ENCODE measurements at regions not wholly inside any gene's neighbourhood (a gene's known extent, or its start where the extent isn't known, plus 50 kb on each side); places are given as distances from the start of the nearest gene placed in this dataset.

DNA sequence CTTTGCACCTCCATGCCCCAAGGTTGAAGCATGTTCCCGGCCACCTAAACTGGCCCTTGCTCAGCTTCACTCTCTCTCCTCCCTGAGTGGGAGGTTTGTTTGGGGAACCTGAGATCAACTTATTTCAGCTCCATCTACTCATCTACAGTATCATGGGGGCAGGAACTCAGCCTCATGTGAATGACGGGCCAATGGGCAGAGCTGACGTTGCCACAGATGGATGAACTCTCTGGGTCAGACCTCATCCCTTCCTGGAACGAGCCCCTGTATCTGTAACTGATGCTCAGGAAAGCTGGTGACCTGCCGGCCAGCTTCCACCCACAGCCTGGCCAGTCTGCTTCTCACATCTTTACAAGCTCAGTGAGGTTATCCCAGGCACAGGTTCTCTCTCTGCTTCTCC is 369.6 kb downstream of the IRX2 start:
- 48 to 49% methylated on average over 5 of the region's 5 CpGs for WGBS, 2 donors
- TF ChIP-seq POLR2A (IDR thresholded peaks at IDR 0.05): no peak
- TF ChIP-seq, protein P1, sequence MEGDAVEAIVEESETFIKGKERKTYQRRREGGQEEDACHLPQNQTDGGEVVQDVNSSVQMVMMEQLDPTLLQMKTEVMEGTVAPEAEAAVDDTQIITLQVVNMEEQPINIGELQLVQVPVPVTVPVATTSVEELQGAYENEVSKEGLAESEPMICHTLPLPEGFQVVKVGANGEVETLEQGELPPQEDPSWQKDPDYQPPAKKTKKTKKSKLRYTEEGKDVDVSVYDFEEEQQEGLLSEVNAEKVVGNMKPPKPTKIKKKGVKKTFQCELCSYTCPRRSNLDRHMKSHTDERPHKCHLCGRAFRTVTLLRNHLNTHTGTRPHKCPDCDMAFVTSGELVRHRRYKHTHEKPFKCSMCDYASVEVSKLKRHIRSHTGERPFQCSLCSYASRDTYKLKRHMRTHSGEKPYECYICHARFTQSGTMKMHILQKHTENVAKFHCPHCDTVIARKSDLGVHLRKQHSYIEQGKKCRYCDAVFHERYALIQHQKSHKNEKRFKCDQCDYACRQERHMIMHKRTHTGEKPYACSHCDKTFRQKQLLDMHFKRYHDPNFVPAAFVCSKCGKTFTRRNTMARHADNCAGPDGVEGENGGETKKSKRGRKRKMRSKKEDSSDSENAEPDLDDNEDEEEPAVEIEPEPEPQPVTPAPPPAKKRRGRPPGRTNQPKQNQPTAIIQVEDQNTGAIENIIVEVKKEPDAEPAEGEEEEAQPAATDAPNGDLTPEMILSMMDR (IDR thresholded peaks at IDR 0.05): no peak
- Histone ChIP-seq H3K27ac (no peak overlapping the region), H3K4me1 (no peaks in the 10 kb centered on the region), H3K4me3 (no peak overlapping the region), H3K9me3 (no peaks in the 10 kb centered on the region), H3K27me3 (no peaks in the 10 kb centered on the region), H3K36me3 (replicated peaks in 1 of 2; ENCODE audit: insufficient read depth in 1 of 2, low read depth in 2 of 2) (no peaks in the 10 kb centered on the region)
- ATAC-seq: no peak
- intact Hi-C loops (cut with DNase I): no loop called here
- DNase-seq: no peak

DNA sequence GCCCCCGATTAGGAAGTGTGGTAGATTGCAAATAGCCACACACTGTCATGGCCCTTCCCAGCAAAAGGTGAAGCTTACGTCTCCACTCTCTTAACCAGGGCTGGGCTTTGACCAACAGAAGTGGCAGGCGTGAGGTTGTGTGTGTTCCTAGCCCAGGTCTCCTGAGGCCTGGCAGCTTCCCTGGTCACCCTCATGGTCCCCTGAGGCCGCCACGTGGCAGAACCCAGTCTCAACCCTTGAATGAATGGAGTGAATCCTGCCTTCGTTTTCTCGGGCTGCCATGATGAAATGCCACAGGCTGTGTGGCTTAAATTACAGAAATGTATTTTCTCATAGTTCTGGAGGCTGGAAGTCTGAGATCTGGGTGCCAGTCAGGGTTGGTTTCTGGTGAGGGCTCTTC is 370.4 kb downstream of the IRX2 start:
- no peaks in the 10 kb centered on the region for H3K27me3 ChIP-seq
- DNase-seq (no peak), ATAC-seq (no peak)
- no peak overlapping the region for H3K4me3 ChIP-seq
- no peaks in the 10 kb centered on the region for H3K9me3 ChIP-seq
- no peak for TF ChIP-seq POLR2A (IDR thresholded peaks at IDR 0.05)
- TF ChIP-seq, protein P1 (IDR thresholded peaks at IDR 0.05): no peak
- H3K4me1 ChIP-seq: no peaks in the 10 kb centered on the region
- WGBS, 2 donors: 57 to 77% methylated on average over 7 of the region's 7 CpGs
- intact Hi-C loops (cut with DNase I): no loop called here
- no peaks in the 10 kb centered on the region for H3K36me3 ChIP-seq (replicated peaks in 1 of 2; ENCODE audit: insufficient read depth in 1 of 2, low read depth in 2 of 2)
- no peak overlapping the region for H3K27ac ChIP-seq

DNA sequence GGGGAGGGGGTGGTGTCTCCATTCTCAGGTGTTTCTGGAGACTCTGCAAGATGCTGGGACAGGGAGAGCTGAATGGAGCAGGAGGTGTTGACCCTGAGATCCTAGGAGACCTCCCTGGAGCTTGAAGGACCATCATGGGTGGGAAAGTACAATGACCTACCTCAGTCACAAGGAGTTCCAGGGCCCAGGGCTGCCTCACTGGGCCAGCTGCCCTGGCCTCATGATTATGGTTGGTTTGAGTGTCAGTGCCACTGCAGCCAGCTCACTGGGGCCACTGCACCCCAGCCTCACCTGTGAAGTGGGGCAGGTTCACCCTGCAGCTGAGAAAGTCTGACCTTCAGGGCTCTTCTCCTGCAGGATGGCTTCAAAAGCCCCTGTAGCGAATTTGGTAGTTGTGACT is 372.5 kb downstream of the IRX2 start:
- no peak overlapping the region for H3K27ac ChIP-seq
- TF ChIP-seq POLR2A (IDR thresholded peaks at IDR 0.05): no peak
- TF ChIP-seq, protein P1 (IDR thresholded peaks at IDR 0.05): no peak
- H3K27me3 ChIP-seq: no peaks in the 10 kb centered on the region
- no peaks in the 10 kb centered on the region for H3K36me3 ChIP-seq (replicated peaks in 1 of 2; ENCODE audit: insufficient read depth in 1 of 2, low read depth in 2 of 2)
- H3K4me1 ChIP-seq: no peaks in the 10 kb centered on the region
- no peaks in the 10 kb centered on the region for H3K9me3 ChIP-seq
- intact Hi-C loops (cut with DNase I): no loop called here
- DNase-seq (no peak), ATAC-seq (no peak)
- WGBS, 2 donors: 13 to 30% methylated on average over 1 of the region's 1 CpG
- no peak overlapping the region for H3K4me3 ChIP-seq

DNA sequence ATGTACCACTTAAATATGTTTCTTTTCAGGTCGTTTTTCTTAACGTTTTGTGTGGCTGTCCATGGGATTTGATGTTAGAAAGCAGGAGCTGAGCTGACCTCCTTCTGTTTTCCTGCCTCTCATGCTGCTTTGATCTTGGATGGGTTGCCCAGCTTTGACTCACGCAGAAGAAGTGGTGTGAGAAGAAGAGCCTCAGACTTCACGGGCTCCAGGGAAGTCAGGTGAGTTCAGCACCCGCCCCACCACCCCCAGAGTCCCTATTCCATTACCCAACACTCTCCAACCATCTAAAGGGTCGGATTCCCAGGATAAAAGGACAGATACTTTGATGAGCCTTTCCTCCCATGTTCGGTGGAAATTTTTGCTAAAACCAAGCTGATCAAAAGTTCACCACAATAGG is 373.4 kb downstream of the IRX2 start:
- H3K4me1 ChIP-seq: no peaks in the 10 kb centered on the region
- no peaks in the 10 kb centered on the region for H3K9me3 ChIP-seq
- H3K4me3 ChIP-seq: no peak overlapping the region
- H3K36me3 ChIP-seq (replicated peaks in 1 of 2; ENCODE audit: insufficient read depth in 1 of 2, low read depth in 2 of 2): no peaks in the 10 kb centered on the region
- WGBS, 2 donors: 40 to 46% methylated on average over 7 of the region's 7 CpGs
- intact Hi-C loops (cut with DNase I): no loop called here
- H3K27me3 ChIP-seq: no peaks in the 10 kb centered on the region
- no peak for ATAC-seq
- no peak for DNase-seq
- TF ChIP-seq, protein P1 (IDR thresholded peaks at IDR 0.05): no peak
- no peak for TF ChIP-seq POLR2A (IDR thresholded peaks at IDR 0.05)
- no peak overlapping the region for H3K27ac ChIP-seq

DNA sequence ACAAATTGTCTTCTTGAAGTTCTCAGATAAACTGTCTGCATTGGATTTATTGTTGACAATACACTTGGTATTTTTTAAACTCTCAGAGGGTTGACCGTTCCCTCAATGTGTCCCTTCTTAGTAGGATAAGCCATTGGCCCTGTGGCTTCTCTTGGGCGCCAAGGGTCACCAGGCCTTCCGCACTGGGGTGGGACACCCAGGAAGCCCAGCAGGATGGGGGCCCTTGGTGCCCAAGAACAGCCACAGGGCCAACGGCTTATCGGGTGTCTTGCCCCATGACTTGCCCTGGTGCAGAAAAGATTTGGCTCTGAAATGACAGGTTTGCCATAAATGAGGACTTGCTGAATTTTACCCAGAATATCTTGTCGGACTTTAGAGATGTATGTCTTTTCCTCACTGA is 375.0 kb downstream of the IRX2 start:
- intact Hi-C loops (cut with DNase I): no loop called here
- ATAC-seq (no peak), DNase-seq (no peak)
- H3K27ac ChIP-seq: no peak overlapping the region
- H3K4me3 ChIP-seq: no peak overlapping the region
- H3K9me3 ChIP-seq: no peaks in the 10 kb centered on the region
- H3K27me3 ChIP-seq: no peaks in the 10 kb centered on the region
- no peaks in the 10 kb centered on the region for H3K4me1 ChIP-seq
- H3K36me3 ChIP-seq (replicated peaks in 1 of 2; ENCODE audit: insufficient read depth in 1 of 2, low read depth in 2 of 2): no peaks in the 10 kb centered on the region
- TF ChIP-seq, protein P1 (IDR thresholded peaks at IDR 0.05): no peak
- no peak for TF ChIP-seq POLR2A (IDR thresholded peaks at IDR 0.05)
- 76 to 79% methylated on average over 6 of the region's 6 CpGs for WGBS, 2 donors

Measured in body of pancreas (tissue), 4 donors.